HEK293 (cell line): ENCODE measurements at regions not wholly inside any gene's neighbourhood (a gene's known extent, or its start where the extent isn't known, plus 50 kb on each side); places are given as distances from the start of the nearest gene placed in this dataset.

Experiments
- CTCF ChIA-PET: fragments of 350-600 bp; formaldehyde crosslinking; extraction: SDS; loops from one replicate; lab custom pipeline; 2021; ENCODE audit warnings: antibody characterized with exemption; lab: Yijun Ruan, JAX
- POLR2A ChIA-PET: fragments of 300-600 bp; formaldehyde crosslinking; extraction: SDS; loops from one replicate; lab custom pipeline; 2020; ENCODE audit warnings: antibody characterized with exemption, inconsistent platforms; lab: Yijun Ruan, JAX
- H3K27ac ChIP-seq: fragments of 200-500 bp; sonication (Bioruptor generic); 2 replicates; pipeline ENCODE4 v1.5.1; 2014; ENCODE audit warnings: low read depth, low read length, control low read depth, inconsistent platforms; ENCODE audit errors: extremely low read depth
- H3K36me3 ChIP-seq, 2 experiments: fragments of 200-500 bp in 1 of 2; sonication (Bioruptor generic) in 1 of 2; 1 replicate in 1 of 2; 2 replicates in 1 of 2; pipeline ENCODE4 v1.5.1; 2014 to 2017; ENCODE audit warnings: inconsistent platforms in 2 of 2, low read length in 2 of 2; ENCODE audit not compliant: control insufficient read depth in 2 of 2, insufficient read depth in 1 of 2
- H3K4me1 ChIP-seq: fragments of 200-500 bp; sonication (Bioruptor generic); 2 replicates; pipeline ENCODE4 v1.5.1; 2014; ENCODE audit warnings: mild to moderate bottlenecking, low read length, inconsistent platforms; ENCODE audit not compliant: control insufficient read depth, insufficient read depth
- H3K4me3 ChIP-seq: 2 replicates; pipeline ENCODE4 v1.5.1; 2011; ENCODE audit warnings: low read depth, mild to moderate bottlenecking, control low read depth, low read length, moderate library complexity
- H3K9me3 ChIP-seq: fragments of 200-500 bp; sonication (Bioruptor generic); 2 replicates; pipeline ENCODE4 v1.5.1; 2014; ENCODE audit warnings: low read depth, low read length, inconsistent platforms; ENCODE audit not compliant: control insufficient read depth, insufficient read depth
- BCL11B ChIP-seq: fragments of 450-650 bp; formaldehyde crosslinking; IDR thresholded peaks from 2 replicates; pipeline ENCODE4 v1.5.1; 2016; ENCODE audit warnings: low read depth, missing biosample characterization, missing genetic modification characterization
- GLI2 ChIP-seq: fragments of 450-650 bp; formaldehyde crosslinking; IDR thresholded peaks from 2 replicates; pipeline ENCODE4; 2017; ENCODE audit warnings: missing biosample characterization, missing genetic modification characterization, low read depth, borderline replicate concordance
- MEIS1 ChIP-seq: sonication (generic); formaldehyde crosslinking; IDR thresholded peaks from 2 replicates; pipeline ENCODE4 v1.8.1; 2022; ENCODE audit warnings: missing genetic modification reagents, mild to moderate bottlenecking, borderline replicate concordance
- REPIN1 ChIP-seq: fragments of 450-650 bp; formaldehyde crosslinking; IDR thresholded peaks from 2 replicates; pipeline ENCODE4 v1.5.1; 2017; ENCODE audit warnings: missing biosample characterization, missing genetic modification characterization, low read depth
- TRIM28 ChIP-seq: IDR thresholded peaks from 2 replicates; pipeline ENCODE4 v1.6.1; 2011; ENCODE audit warnings: low read length, control low read depth, borderline replicate concordance
- ZBTB17 ChIP-seq: fragments of 450-650 bp; formaldehyde crosslinking; IDR thresholded peaks from 2 replicates; pipeline ENCODE4 v1.5.1; 2016; ENCODE audit warnings: missing biosample characterization, missing genetic modification characterization
- ZBTB20 ChIP-seq: fragments of 450-650 bp; formaldehyde crosslinking; IDR thresholded peaks from 2 replicates; pipeline ENCODE4 v1.5.1; 2016; ENCODE audit warnings: missing biosample characterization, missing genetic modification characterization
- ZBTB48 ChIP-seq: fragments of 450-650 bp; formaldehyde crosslinking; IDR thresholded peaks from 2 replicates; pipeline ENCODE4 v1.5.1; 2016; ENCODE audit warnings: missing biosample characterization, missing genetic modification characterization
- ZBTB49 ChIP-seq: fragments of 450-650 bp; formaldehyde crosslinking; IDR thresholded peaks from 2 replicates; pipeline ENCODE4 v1.5.1; 2016; ENCODE audit warnings: missing biosample characterization, missing genetic modification characterization, low read depth
- ZEB2 ChIP-seq: fragments of 450-650 bp; formaldehyde crosslinking; IDR thresholded peaks from 2 replicates; pipeline ENCODE4 v1.5.1; 2016; ENCODE audit warnings: missing biosample characterization, missing genetic modification characterization
- ZNF10 ChIP-seq: fragments of 450-650 bp; formaldehyde crosslinking; IDR thresholded peaks from 2 replicates; pipeline ENCODE4 v1.5.1; 2017; ENCODE audit warnings: missing biosample characterization, missing genetic modification characterization
- ZNF133 ChIP-seq: fragments of 450-650 bp; formaldehyde crosslinking; IDR thresholded peaks from 2 replicates; pipeline ENCODE4 v1.5.1; 2016; ENCODE audit warnings: missing biosample characterization, missing genetic modification characterization
- ZNF140 ChIP-seq: fragments of 450-650 bp; formaldehyde crosslinking; IDR thresholded peaks from 2 replicates; pipeline ENCODE4 v1.5.1; 2016; ENCODE audit warnings: missing biosample characterization, missing genetic modification characterization
- ZNF184 ChIP-seq: fragments of 450-650 bp; IDR thresholded peaks from 2 replicates; pipeline ENCODE4 v1.5.1; 2018; ENCODE audit warnings: missing biosample characterization, mild to moderate bottlenecking, missing genetic modification characterization
- ZNF2 ChIP-seq: fragments of 450-650 bp; formaldehyde crosslinking; IDR thresholded peaks from 2 replicates; pipeline ENCODE4 v1.5.1; 2016; ENCODE audit warnings: missing biosample characterization, missing genetic modification characterization
- ZNF214 ChIP-seq: fragments of 450-650 bp; formaldehyde crosslinking; IDR thresholded peaks from 2 replicates; pipeline ENCODE4 v1.5.1; 2017; ENCODE audit warnings: missing biosample characterization, mild to moderate bottlenecking, missing genetic modification characterization, borderline replicate concordance
- ZNF23 ChIP-seq: fragments of 450-650 bp; formaldehyde crosslinking; IDR thresholded peaks from 2 replicates; pipeline ENCODE4 v1.5.1; 2016; ENCODE audit warnings: missing biosample characterization, missing genetic modification characterization, borderline replicate concordance
- ZNF416 ChIP-seq: fragments of 450-650 bp; formaldehyde crosslinking; IDR thresholded peaks from 2 replicates; pipeline ENCODE4 v1.5.1; 2016; ENCODE audit warnings: missing biosample characterization, missing genetic modification characterization
- ZNF747 ChIP-seq: fragments of 450-650 bp; formaldehyde crosslinking; IDR thresholded peaks from 2 replicates; pipeline ENCODE4 v1.5.1; 2016; ENCODE audit warnings: missing biosample characterization, missing genetic modification characterization
- ZNF830 ChIP-seq: fragments of 450-650 bp; IDR thresholded peaks from 2 replicates; pipeline ENCODE4 v1.5.0; 2018; ENCODE audit warnings: missing biosample characterization, missing genetic modification characterization, low read depth, mild to moderate bottlenecking, moderate library complexity
- ZSCAN23 ChIP-seq: fragments of 450-650 bp; formaldehyde crosslinking; IDR thresholded peaks from 2 replicates; pipeline ENCODE4 v1.5.1; 2016; ENCODE audit warnings: missing biosample characterization, missing genetic modification characterization
- ZSCAN30 ChIP-seq: fragments of 450-650 bp; IDR thresholded peaks from 2 replicates; pipeline ENCODE4 v1.5.1; 2018; ENCODE audit warnings: missing biosample characterization, mild to moderate bottlenecking, missing genetic modification characterization, moderate library complexity
- TF ChIP-seq, protein P1 (sequence below): fragments of 450-650 bp; formaldehyde crosslinking; conservative IDR thresholded peaks from 2 replicates; pipeline ENCODE4 v1.5.1; 2016; ENCODE audit warnings: low read depth, missing biosample characterization, missing genetic modification characterization
- TF ChIP-seq, protein P2 (sequence below): fragments of 450-650 bp; formaldehyde crosslinking; IDR thresholded peaks from 2 replicates; pipeline ENCODE4 v1.5.1; 2016; ENCODE audit warnings: missing biosample characterization, missing genetic modification characterization, low read depth
- TF ChIP-seq, protein P3 (sequence below): sonication (generic); formaldehyde crosslinking; IDR thresholded peaks from 2 replicates; pipeline ENCODE4 v1.8.1; 2022; ENCODE audit warnings: mild to moderate bottlenecking, moderate library complexity, missing genetic modification reagents

GRCh38 chr6:19549109-19549508 lies 288.1 kb upstream of the ID4 start:
- POLR2A ChIA-PET, result no interaction called here
- H3K36me3 ChIP-seq, result no peaks in the 10 kb centered on the region
- CTCF ChIA-PET, result interaction anchor here (0.5 to 1.0 kb wide), 5 partner anchors 12 to 345 kb away, joined by 3 to 4 read pairs (median 3); no protein-coding TSS in a partner anchor
- no peak overlapping the region for H3K27ac ChIP-seq
- no peaks in the 10 kb centered on the region for H3K4me1 ChIP-seq
- TF ChIP-seq ZBTB48 (tag by site-specific recombination), result no peak
- TF ChIP-seq ZNF416, result no peak
- no peak for TF ChIP-seq ZNF140
- no peak for TF ChIP-seq ZBTB49 (tag by site-specific recombination)
- no peak for TF ChIP-seq ZNF10 (tag by site-specific recombination)
- TF ChIP-seq ZNF23 (tag by site-specific recombination), result no peak
- no peak for TF ChIP-seq ZNF184 (tag by site-specific recombination)
- TF ChIP-seq ZSCAN23 (tag by site-specific recombination), result no peak
- TF ChIP-seq, protein P1, sequence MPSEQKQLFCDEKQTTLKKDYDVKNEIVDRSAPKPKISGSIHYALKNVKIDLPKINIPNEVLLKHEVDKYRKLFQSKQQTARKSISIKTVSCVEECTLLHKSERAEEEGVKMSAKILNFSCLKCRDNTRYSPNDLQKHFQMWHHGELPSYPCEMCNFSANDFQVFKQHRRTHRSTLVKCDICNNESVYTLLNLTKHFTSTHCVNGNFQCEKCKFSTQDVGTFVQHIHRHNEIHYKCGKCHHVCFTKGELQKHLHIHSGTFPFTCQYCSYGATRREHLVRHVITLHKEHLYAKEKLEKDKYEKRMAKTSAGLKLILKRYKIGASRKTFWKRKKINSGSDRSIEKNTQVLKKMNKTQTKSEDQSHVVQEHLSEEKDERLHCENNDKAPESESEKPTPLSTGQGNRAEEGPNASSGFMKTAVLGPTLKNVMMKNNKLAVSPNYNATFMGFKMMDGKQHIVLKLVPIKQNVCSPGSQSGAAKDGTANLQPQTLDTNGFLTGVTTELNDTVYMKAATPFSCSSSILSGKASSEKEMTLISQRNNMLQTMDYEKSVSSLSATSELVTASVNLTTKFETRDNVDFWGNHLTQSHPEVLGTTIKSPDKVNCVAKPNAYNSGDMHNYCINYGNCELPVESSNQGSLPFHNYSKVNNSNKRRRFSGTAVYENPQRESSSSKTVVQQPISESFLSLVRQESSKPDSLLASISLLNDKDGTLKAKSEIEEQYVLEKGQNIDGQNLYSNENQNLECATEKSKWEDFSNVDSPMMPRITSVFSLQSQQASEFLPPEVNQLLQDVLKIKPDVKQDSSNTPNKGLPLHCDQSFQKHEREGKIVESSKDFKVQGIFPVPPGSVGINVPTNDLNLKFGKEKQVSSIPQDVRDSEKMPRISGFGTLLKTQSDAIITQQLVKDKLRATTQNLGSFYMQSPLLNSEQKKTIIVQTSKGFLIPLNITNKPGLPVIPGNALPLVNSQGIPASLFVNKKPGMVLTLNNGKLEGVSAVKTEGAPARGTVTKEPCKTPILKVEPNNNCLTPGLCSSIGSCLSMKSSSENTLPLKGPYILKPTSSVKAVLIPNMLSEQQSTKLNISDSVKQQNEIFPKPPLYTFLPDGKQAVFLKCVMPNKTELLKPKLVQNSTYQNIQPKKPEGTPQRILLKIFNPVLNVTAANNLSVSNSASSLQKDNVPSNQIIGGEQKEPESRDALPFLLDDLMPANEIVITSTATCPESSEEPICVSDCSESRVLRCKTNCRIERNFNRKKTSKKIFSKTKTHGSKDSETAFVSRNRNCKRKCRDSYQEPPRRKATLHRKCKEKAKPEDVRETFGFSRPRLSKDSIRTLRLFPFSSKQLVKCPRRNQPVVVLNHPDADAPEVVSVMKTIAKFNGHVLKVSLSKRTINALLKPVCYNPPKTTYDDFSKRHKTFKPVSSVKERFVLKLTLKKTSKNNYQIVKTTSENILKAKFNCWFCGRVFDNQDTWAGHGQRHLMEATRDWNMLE (tag by site-specific recombination), result no peak
- TF ChIP-seq ZBTB20, result no peak
- TF ChIP-seq, protein P2, sequence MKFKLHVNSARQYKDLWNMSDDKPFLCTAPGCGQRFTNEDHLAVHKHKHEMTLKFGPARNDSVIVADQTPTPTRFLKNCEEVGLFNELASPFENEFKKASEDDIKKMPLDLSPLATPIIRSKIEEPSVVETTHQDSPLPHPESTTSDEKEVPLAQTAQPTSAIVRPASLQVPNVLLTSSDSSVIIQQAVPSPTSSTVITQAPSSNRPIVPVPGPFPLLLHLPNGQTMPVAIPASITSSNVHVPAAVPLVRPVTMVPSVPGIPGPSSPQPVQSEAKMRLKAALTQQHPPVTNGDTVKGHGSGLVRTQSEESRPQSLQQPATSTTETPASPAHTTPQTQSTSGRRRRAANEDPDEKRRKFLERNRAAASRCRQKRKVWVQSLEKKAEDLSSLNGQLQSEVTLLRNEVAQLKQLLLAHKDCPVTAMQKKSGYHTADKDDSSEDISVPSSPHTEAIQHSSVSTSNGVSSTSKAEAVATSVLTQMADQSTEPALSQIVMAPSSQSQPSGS (tag by site-specific recombination), result no peak
- TF ChIP-seq ZNF214, result no peak
- no peak for TF ChIP-seq TRIM28
- no peak for TF ChIP-seq REPIN1 (tag by site-specific recombination)
- no peaks in the 10 kb centered on the region for H3K9me3 ChIP-seq
- H3K4me3 ChIP-seq, result no peak overlapping the region

- no peaks in the 10 kb centered on the region for H3K36me3 ChIP-seq
- CTCF ChIA-PET, result interaction anchor here (0.6 to 1.0 kb wide), 2 partner anchors 11 to 392 kb away, joined by 3 read pairs; no protein-coding TSS in a partner anchor
- H3K27ac ChIP-seq, result no peak overlapping the region
- no peaks in the 10 kb centered on the region for H3K4me1 ChIP-seq
- no peaks in the 10 kb centered on the region for H3K9me3 ChIP-seq
- no peak overlapping the region for H3K4me3 ChIP-seq
- POLR2A ChIA-PET, result no interaction called here
- TF ChIP-seq ZNF830 (tag by site-specific recombination) (no peak), ZEB2 (tag by site-specific recombination) (no peak), ZNF747 (tag by site-specific recombination) (no peak), BCL11B (no peak), GLI2 (tag by site-specific recombination) (no peak), ZNF2 (tag by site-specific recombination) (no peak), ZBTB17 (no peak), ZSCAN30 (tag by site-specific recombination) (no peak), ZBTB49 (tag by site-specific recombination) (no peak), MEIS1 (no peak), ZNF133 (no peak)
- TF ChIP-seq, protein P3, sequence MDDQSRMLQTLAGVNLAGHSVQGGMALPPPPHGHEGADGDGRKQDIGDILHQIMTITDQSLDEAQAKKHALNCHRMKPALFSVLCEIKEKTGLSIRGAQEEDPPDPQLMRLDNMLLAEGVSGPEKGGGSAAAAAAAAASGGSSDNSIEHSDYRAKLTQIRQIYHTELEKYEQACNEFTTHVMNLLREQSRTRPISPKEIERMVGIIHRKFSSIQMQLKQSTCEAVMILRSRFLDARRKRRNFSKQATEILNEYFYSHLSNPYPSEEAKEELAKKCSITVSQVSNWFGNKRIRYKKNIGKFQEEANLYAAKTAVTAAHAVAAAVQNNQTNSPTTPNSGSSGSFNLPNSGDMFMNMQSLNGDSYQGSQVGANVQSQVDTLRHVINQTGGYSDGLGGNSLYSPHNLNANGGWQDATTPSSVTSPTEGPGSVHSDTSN (CRISPR knock-in tag), result no peak
These were observed 286.8 kb upstream of the ID4 start for GRCh38 chr6:19550380-19550779.
